K562 (cell line): ENCODE measurements at regions not wholly inside any gene's neighbourhood (a gene's known extent, or its start where the extent isn't known, plus 50 kb on each side); places are given as distances from the start of the nearest gene placed in this dataset.

Experiments
- EP300 ChIP-seq: IDR thresholded peaks from 2 replicates; pipeline ENCODE4 v1.6.1; 2012; ENCODE audit warnings: low read length, improper control_type of control experiment
- GATA2 ChIP-seq: sonication (generic); formaldehyde crosslinking; IDR thresholded peaks from 2 replicates; pipeline ENCODE4 v1.4.0; 2020; ENCODE audit warnings: mild to moderate bottlenecking, missing genetic modification reagents
- MED1 ChIP-seq: sonication (generic); formaldehyde crosslinking; IDR thresholded peaks from 2 replicates; pipeline ENCODE4 v1.8.1; 2023; ENCODE audit warnings: missing genetic modification reagents, borderline replicate concordance
- NR2F6 ChIP-seq: fragments of 450-650 bp; formaldehyde crosslinking; IDR thresholded peaks from 2 replicates; pipeline ENCODE4 v1.4.0; 2020; ENCODE audit warnings: mild to moderate bottlenecking
- POLR2A ChIP-seq: fragments of 450-650 bp; conservative IDR thresholded peaks from 2 replicates; pipeline ENCODE4 v1.6.1; 2016
- THRAP3 ChIP-seq: fragments of 450-650 bp; IDR thresholded peaks from 2 replicates; pipeline ENCODE4 v1.6.1; 2016; ENCODE audit warnings: mild to moderate bottlenecking, inconsistent platforms, borderline replicate concordance
- ZFX ChIP-seq: sonication (generic); formaldehyde crosslinking; IDR thresholded peaks from 2 replicates; pipeline ENCODE4 v1.8.0; 2022; ENCODE audit warnings: mild to moderate bottlenecking, missing genetic modification reagents, moderate library complexity
- ZNF232 ChIP-seq: sonication (generic); formaldehyde crosslinking; IDR thresholded peaks from 2 replicates; pipeline ENCODE4 v1.8.0; 2022; ENCODE audit warnings: mild to moderate bottlenecking, missing genetic modification reagents
- ZNF75A ChIP-seq: fragments of 450-650 bp; formaldehyde crosslinking; IDR thresholded peaks from 2 replicates; pipeline ENCODE4 v1.4.0; 2020; ENCODE audit warnings: mild to moderate bottlenecking
- TF ChIP-seq, protein P1 (sequence below): sonication (generic); formaldehyde crosslinking; IDR thresholded peaks from 2 replicates; pipeline ENCODE4 v1.8.1; 2022; ENCODE audit warnings: missing genetic modification reagents

DNA sequence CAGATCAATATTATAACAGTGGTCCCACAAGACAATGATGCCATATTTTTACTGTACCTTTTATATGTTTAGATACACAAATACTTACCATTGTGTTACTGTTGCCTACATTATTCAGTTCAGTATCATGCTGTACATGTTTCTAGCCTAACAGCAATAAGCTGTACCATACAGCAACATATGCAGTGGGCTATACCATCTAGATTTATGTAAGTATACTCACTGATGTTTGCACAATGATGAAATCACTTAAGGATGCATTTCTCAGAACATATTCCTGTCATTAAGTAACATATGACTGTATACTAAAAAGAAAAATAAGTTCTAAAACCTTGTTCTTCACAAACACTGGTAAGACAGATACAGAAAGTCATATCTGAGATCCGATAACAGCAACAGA, 468.6 kb upstream of the SEMA3A start:
- TF ChIP-seq EP300 = no peak
- TF ChIP-seq POLR2A = no peak
- TF ChIP-seq, protein P1, sequence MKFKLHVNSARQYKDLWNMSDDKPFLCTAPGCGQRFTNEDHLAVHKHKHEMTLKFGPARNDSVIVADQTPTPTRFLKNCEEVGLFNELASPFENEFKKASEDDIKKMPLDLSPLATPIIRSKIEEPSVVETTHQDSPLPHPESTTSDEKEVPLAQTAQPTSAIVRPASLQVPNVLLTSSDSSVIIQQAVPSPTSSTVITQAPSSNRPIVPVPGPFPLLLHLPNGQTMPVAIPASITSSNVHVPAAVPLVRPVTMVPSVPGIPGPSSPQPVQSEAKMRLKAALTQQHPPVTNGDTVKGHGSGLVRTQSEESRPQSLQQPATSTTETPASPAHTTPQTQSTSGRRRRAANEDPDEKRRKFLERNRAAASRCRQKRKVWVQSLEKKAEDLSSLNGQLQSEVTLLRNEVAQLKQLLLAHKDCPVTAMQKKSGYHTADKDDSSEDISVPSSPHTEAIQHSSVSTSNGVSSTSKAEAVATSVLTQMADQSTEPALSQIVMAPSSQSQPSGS (CRISPR knock-in tag) = no peak
- TF ChIP-seq ZNF232 (CRISPR knock-in tag) = no peak
- TF ChIP-seq ZFX (CRISPR knock-in tag) = no peak
- TF ChIP-seq THRAP3 = no peak
- TF ChIP-seq GATA2 (CRISPR knock-in tag) = no peak
- no peak for TF ChIP-seq MED1 (CRISPR knock-in tag)
- no peak for TF ChIP-seq NR2F6 (CRISPR knock-in tag)
- no peak for TF ChIP-seq ZNF75A (CRISPR knock-in tag)
